PC-9 (cell line): ENCODE measurements at regions not wholly inside any gene's neighbourhood (a gene's known extent, or its start where the extent isn't known, plus 50 kb on each side); places are given as distances from the start of the nearest gene placed in this dataset.

ENCODE experiments used
- BruUV-seq: library from RNA; stranded (reverse); fragments of 400-500 nt; replicated peaks from 2 replicates; lab custom pipeline; 2021; lab: Mats Ljungman, UMichigan
- CTCF ChIA-PET: fragments of 300-600 bp; sonication (Branson Sonifier 250); formaldehyde crosslinking; loops from one replicate; lab custom pipeline; 2022; ENCODE audit warnings: antibody characterized with exemption; lab: Charles Lee
- POLR2A ChIA-PET: fragments of 300-600 bp; sonication (Branson Sonifier 250); formaldehyde crosslinking; loops from one replicate; lab custom pipeline; 2022; ENCODE audit warnings: antibody characterized with exemption; ENCODE audit not compliant: unreplicated experiment; lab: Charles Lee
- DNase-seq, 2 experiments: peaks; one replicate each; pipeline versions ENCODE4 v3.0.0 to v3.0.0-alpha.2; 2015 to 2022; ENCODE audit warnings: mixed read lengths in 1 of 2
- H2AFZ ChIP-seq: fragments of 200-600 bp; sonication (generic); 2 replicates; pipeline ENCODE4 v1.8.1; 2017; ENCODE audit warnings: antibody characterized with exemption
- H3F3A ChIP-seq: fragments of 200-600 bp; sonication (generic); 2 replicates; pipeline ENCODE4 v1.8.1; 2017; ENCODE audit warnings: antibody characterized with exemption, mild to moderate bottlenecking, low read depth; ENCODE audit not compliant: insufficient read depth
- H3K27ac ChIP-seq: fragments of 200-600 bp; sonication (generic); 2 replicates; pipeline ENCODE4 v1.6.1; 2016; ENCODE audit warnings: mixed run types
- H3K27me3 ChIP-seq: fragments of 200-600 bp; sonication (generic); 2 replicates; pipeline ENCODE4 v1.6.1; 2016; ENCODE audit warnings: low read depth, mixed run types; ENCODE audit not compliant: insufficient read depth
- H3K36me3 ChIP-seq: fragments of 200-600 bp; sonication (generic); 2 replicates; pipeline ENCODE4 v1.6.1; 2016; ENCODE audit warnings: low read depth, mixed run types
- H3K4me1 ChIP-seq: fragments of 200-600 bp; sonication (generic); replicated peaks from 2 replicates; pipeline ENCODE4 v1.6.1; 2016; ENCODE audit warnings: mixed run types; ENCODE audit not compliant: insufficient read depth
- H3K4me2 ChIP-seq: fragments of 200-600 bp; sonication (generic); 2 replicates; pipeline ENCODE4 v1.6.1; 2017; ENCODE audit warnings: mixed run types
- H3K4me3 ChIP-seq: fragments of 200-600 bp; sonication (generic); 2 replicates; pipeline ENCODE4 v1.6.1; 2016; ENCODE audit warnings: mixed run types
- H3K79me2 ChIP-seq: fragments of 200-600 bp; sonication (generic); 2 replicates; pipeline ENCODE4 v1.6.1; 2017; ENCODE audit warnings: low read depth, mixed run types
- H3K9me2 ChIP-seq: fragments of 200-600 bp; sonication (generic); 2 replicates; pipeline ENCODE4 v1.8.1; 2017; ENCODE audit warnings: mild to moderate bottlenecking; ENCODE audit not compliant: insufficient read depth
- H3K9me3 ChIP-seq: fragments of 200-600 bp; sonication (generic); 2 replicates; pipeline ENCODE4 v1.8.1; 2016; ENCODE audit warnings: low read depth; ENCODE audit not compliant: insufficient read depth
- H4K20me1 ChIP-seq: fragments of 200-600 bp; sonication (generic); 2 replicates; pipeline ENCODE4 v1.8.1; 2017; ENCODE audit not compliant: insufficient read depth
- CTCF ChIP-seq: fragments of 200-600 bp; sonication (generic); conservative IDR thresholded peaks from 2 replicates; pipeline ENCODE4 v1.6.1; 2017; ENCODE audit warnings: mixed run types, antibody characterized with exemption, mild to moderate bottlenecking, moderate library complexity
- EZH2 ChIP-seq: fragments of 200-600 bp; sonication (generic); IDR thresholded peaks from 2 replicates; pipeline ENCODE4 v1.8.0; 2017; ENCODE audit warnings: antibody characterized with exemption, low read depth
- intact Hi-C: fragments of 100-400 bp; cut with micrococcal nuclease; formaldehyde crosslinking; loops from one replicate; pipeline ENCODE4 v1.10.0; 2022; ENCODE audit not compliant: unreplicated experiment

DNA sequence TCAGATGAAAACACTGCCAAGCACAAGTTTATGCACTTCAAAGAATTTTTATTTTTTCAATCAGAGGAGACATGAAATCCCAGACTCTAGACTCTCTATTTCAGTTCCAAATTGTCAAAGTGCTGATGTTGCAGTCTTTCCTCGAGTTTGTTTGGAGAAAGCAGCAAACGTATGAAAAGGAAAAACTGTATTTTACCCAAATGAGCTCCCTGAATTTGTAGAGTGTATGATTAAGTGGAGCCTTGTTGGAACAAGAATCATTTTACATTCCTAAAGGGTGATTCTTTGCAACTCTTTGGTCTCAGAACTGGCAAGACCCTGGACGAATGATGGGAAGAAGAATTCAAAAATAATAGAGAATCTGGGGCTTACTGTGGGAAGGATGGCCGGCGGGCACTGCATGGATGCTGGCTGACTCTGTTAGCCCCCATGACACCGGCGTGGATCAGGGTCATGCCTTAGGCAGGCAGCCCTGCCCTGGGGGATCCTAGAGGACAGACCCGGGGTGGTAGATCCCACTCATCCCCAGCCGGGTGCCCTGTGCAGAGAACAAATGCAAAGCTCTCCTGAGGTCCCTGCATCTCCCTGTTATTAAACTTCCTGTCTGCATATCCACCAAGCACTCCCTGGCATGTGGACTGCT lies 207.4 kb downstream of the FNDC1 start:
- H3K9me2 ChIP-seq: no peaks in the 10 kb centered on the region
- no peaks in the 10 kb centered on the region for H3F3A ChIP-seq
- no peak overlapping the region for H3K4me2 ChIP-seq
- no TSS peak for BruUV-seq
- no peaks in the 10 kb centered on the region for H3K79me2 ChIP-seq
- POLR2A ChIA-PET: no interaction called here
- TF ChIP-seq EZH2 (no peak), CTCF (no peak)
- H3K4me1 ChIP-seq: no peaks in the 10 kb centered on the region
- no peak overlapping the region for H3K27ac ChIP-seq
- no peaks in the 10 kb centered on the region for H3K9me3 ChIP-seq
- CTCF ChIA-PET: no interaction called here
- H3K4me3 ChIP-seq: no peak overlapping the region
- no peaks in the 10 kb centered on the region for H4K20me1 ChIP-seq
- no peak overlapping the region for H2AFZ ChIP-seq
- H3K27me3 ChIP-seq: peaks cover 80% of the 10 kb centered on the region
- intact Hi-C loops: no loop called here
- DNase-seq: no peak
- no peaks in the 10 kb centered on the region for H3K36me3 ChIP-seq

DNA sequence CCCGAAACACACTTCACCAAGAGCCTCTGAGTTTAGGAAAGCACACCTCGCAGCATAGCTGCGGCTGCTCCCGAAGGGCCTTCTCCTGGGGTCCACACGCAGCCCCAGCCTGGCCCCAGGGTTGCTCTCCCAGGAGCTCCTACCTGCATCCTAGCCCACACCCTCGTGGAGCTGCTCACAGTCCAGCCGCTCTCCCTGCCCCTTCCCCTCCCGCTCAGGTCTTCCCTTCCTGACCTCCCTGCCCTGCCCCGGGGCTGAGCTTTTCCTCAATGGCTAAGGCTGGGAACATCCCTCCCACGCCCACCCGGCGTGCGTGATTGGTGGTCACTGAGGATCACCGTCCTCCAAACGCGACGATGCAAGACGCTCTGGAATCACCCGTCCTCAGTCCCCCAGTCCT lies 205.8 kb downstream of the FNDC1 start:
- no peaks in the 10 kb centered on the region for H3K9me3 ChIP-seq
- H2AFZ ChIP-seq: no peak overlapping the region
- no peak overlapping the region for H3K4me2 ChIP-seq
- H4K20me1 ChIP-seq: no peaks in the 10 kb centered on the region
- H3K4me1 ChIP-seq: no peaks in the 10 kb centered on the region
- H3K36me3 ChIP-seq: no peaks in the 10 kb centered on the region
- no TSS peak for BruUV-seq
- H3K27me3 ChIP-seq: peaks cover 75% of the 10 kb centered on the region
- TF ChIP-seq CTCF: no peak
- no peaks in the 10 kb centered on the region for H3K9me2 ChIP-seq
- intact Hi-C loops: no loop called here
- no peaks in the 10 kb centered on the region for H3K79me2 ChIP-seq
- DNase-seq: no peak
- POLR2A ChIA-PET: no interaction called here
- H3F3A ChIP-seq: no peaks in the 10 kb centered on the region
- H3K27ac ChIP-seq: no peak overlapping the region
- H3K4me3 ChIP-seq: no peak overlapping the region
- CTCF ChIA-PET: no interaction called here

- TF ChIP-seq CTCF: no peak
- no peak for DNase-seq
- intact Hi-C loops: no loop called here
- ChIA-PET POLR2A (no interaction called here), CTCF (no interaction called here)
- Histone ChIP-seq H3K27ac (no peak overlapping the region), H3K4me3 (no peak overlapping the region), H3K79me2 (no peaks in the 10 kb centered on the region), H3K4me1 (no peaks in the 10 kb centered on the region), H3K4me2 (no peak overlapping the region), H3K27me3 (peaks cover 63% of the 10 kb centered on the region), H2AFZ (no peak overlapping the region), H3F3A (no peaks in the 10 kb centered on the region), H4K20me1 (no peaks in the 10 kb centered on the region), H3K9me3 (no peaks in the 10 kb centered on the region), H3K36me3 (no peaks in the 10 kb centered on the region), H3K9me2 (no peaks in the 10 kb centered on the region)
- no TSS peak for BruUV-seq
These were observed 204.5 kb downstream of the FNDC1 start for GRCh38 chr6:159373670-159374069.
